Panc1 (cell line): ENCODE measurements at regions not wholly inside any gene's neighbourhood (a gene's known extent, or its start where the extent isn't known, plus 50 kb on each side); places are given as distances from the start of the nearest gene placed in this dataset.

Experiments used
- ATAC-seq: fragments of 200-7000 bp; cut with Tn5 transposase; 2 replicates; pipeline ENCODE4 v1.9.1; 2020; ENCODE audit warnings: mild to moderate bottlenecking, moderate library complexity
- BruUV-seq: library from RNA; stranded (reverse); fragments of 400-500 nt; replicated peaks from 2 replicates; lab custom pipeline; 2021; lab: Mats Ljungman, UMichigan
- CTCF ChIA-PET: fragments of 300-600 bp; sonication (Branson Sonifier 250); formaldehyde crosslinking; loops from one replicate; lab custom pipeline; 2022; ENCODE audit warnings: antibody characterized with exemption; lab: Charles Lee
- POLR2A ChIA-PET: fragments of 300-600 bp; sonication (Branson Sonifier 250); formaldehyde crosslinking; loops from one replicate; lab custom pipeline; 2022; ENCODE audit warnings: antibody characterized with exemption; lab: Charles Lee
- DNase-seq: peaks from one replicate; pipeline ENCODE4 v3.0.0-alpha.2; 2010; ENCODE audit warnings: low read depth, low spot score
- H3K27ac ChIP-seq: 2 replicates; pipeline ENCODE4 v1.5.1; 2011; ENCODE audit warnings: mild to moderate bottlenecking, low read length, inconsistent platforms
- H3K27me3 ChIP-seq: fragments of 200-500 bp; sonication (Bioruptor generic); 2 replicates; pipeline ENCODE4 v1.6.0; 2014; ENCODE audit warnings: low read length, inconsistent platforms; ENCODE audit not compliant: control insufficient read depth, insufficient read depth
- H3K36me3 ChIP-seq: fragments of 200-500 bp; sonication (Bioruptor generic); 2 replicates; pipeline ENCODE4 v1.5.1; 2014; ENCODE audit warnings: inconsistent platforms, mild to moderate bottlenecking, low read length, moderate library complexity; ENCODE audit not compliant: control insufficient read depth, insufficient read depth
- H3K4me1 ChIP-seq: 2 replicates; pipeline ENCODE4 v1.5.1; 2011; ENCODE audit warnings: inconsistent platforms, mild to moderate bottlenecking, low read length, moderate library complexity; ENCODE audit not compliant: control insufficient read depth, insufficient read depth
- H3K4me3 ChIP-seq, 2 experiments: 2 replicates each; pipeline ENCODE4 v1.5.1; 2011 to 2012; ENCODE audit warnings: low read depth in 2 of 2, low read length in 2 of 2, mild to moderate bottlenecking in 2 of 2, inconsistent platforms in 1 of 2, moderate library complexity in 1 of 2
- H3K9me3 ChIP-seq: fragments of 200-500 bp; sonication (Bioruptor generic); 2 replicates; pipeline ENCODE4 v1.5.1; 2014; ENCODE audit warnings: low read depth, mild to moderate bottlenecking, inconsistent platforms, low read length, moderate library complexity; ENCODE audit not compliant: control insufficient read depth, insufficient read depth
- POLR2AphosphoS5 ChIP-seq: IDR thresholded peaks from 2 replicates; pipeline ENCODE4 v1.6.1; 2012; ENCODE audit warnings: mild to moderate bottlenecking, low read depth, low read length, moderate library complexity
- REST ChIP-seq, 2 experiments: IDR thresholded peaks; 2 replicates each; pipeline ENCODE4 v1.6.1; 2011 to 2012; ENCODE audit warnings: low read depth in 2 of 2, control low read depth in 1 of 2, low read length in 1 of 2, mild to moderate bottlenecking in 1 of 2, moderate library complexity in 1 of 2; ENCODE audit not compliant: insufficient read depth in 1 of 2
- SIN3A ChIP-seq: IDR thresholded peaks from 2 replicates; pipeline ENCODE4 v1.6.1; 2012; ENCODE audit warnings: low read depth, mild to moderate bottlenecking, low read length, moderate library complexity, borderline replicate concordance; ENCODE audit not compliant: insufficient read depth
- TCF7L2 ChIP-seq: IDR thresholded peaks from 2 replicates; pipeline ENCODE4 v1.6.1; 2011; ENCODE audit warnings: mild to moderate bottlenecking, low read depth, low read length, inconsistent platforms
- in situ Hi-C: cut with HindIII; loops from 2 replicates; pipeline ENCODE4 v1.10.0; 2016; ENCODE audit warnings: low sequenced_read_pairs, low pct_unique_long_range_greater_than_20kb
- intact Hi-C: fragments of 100-400 bp; cut with micrococcal nuclease; formaldehyde crosslinking; loops from one replicate; pipeline ENCODE4 v1.10.0; 2022; ENCODE audit not compliant: unreplicated experiment
- TF ChIP-seq, protein P1 (sequence below): fragments of 450-650 bp; IDR thresholded peaks from 2 replicates; pipeline ENCODE4 v1.5.1; 2017; ENCODE audit warnings: mild to moderate bottlenecking

DNA sequence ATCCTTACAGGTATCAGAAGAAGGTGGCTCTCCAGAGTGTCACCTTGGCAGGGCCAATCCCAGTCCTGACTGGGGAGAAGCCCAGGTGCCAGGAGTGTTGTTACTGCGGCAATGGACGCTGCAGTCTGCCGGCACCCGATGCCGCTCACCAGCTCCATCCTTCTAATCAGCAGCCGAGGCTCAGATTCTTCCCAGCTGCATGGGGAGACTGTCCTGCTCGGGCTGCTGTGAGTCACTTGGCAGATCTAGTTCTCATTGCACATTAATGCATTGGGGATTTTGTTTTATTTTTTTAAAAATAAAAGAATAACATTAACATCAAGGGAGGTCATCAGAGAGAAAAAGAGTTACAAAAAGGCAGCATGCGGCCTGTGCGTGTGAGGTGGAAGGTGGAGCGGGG lies 115.8 kb downstream of the MTX3 start:
- no peak for TF ChIP-seq TCF7L2
- TF ChIP-seq POLR2AphosphoS5 = no peak
- ATAC-seq (no peak), DNase-seq (no peak)
- intact Hi-C loops = no loop called here
- POLR2A ChIA-PET = no interaction called here
- CTCF ChIA-PET = no interaction called here
- Histone ChIP-seq H3K9me3 (no peaks in the 10 kb centered on the region), H3K36me3 (no peaks in the 10 kb centered on the region), H3K27ac (no peak overlapping the region), H3K4me3 (no peak overlapping the region), H3K27me3 (peaks cover 9% of the 10 kb centered on the region), H3K4me1 (no peaks in the 10 kb centered on the region)
- in situ Hi-C loops = no loop called here
- no TSS peak for BruUV-seq

- BruUV-seq = no TSS peak
- ChIA-PET POLR2A (no interaction called here), CTCF (no interaction called here)
- Histone ChIP-seq H3K4me3 (no peak overlapping the region), H3K27ac (no peak overlapping the region), H3K4me1 (no peaks in the 10 kb centered on the region), H3K9me3 (no peaks in the 10 kb centered on the region), H3K27me3 (peaks cover 11% of the 10 kb centered on the region), H3K36me3 (no peaks in the 10 kb centered on the region)
- in situ Hi-C loops = no loop called here
- intact Hi-C loops = no loop called here
- ATAC-seq (no peak), DNase-seq (no peak)
- TF ChIP-seq REST (IDR thresholded peaks at IDR 0.05; ENCODE audit: insufficient read depth in 1 of 2, low read depth in 2 of 2, low read length in 1 of 2) (no peak), POLR2AphosphoS5 (no peak), TCF7L2 (no peak), SIN3A (no peak)
- TF ChIP-seq, protein P1, sequence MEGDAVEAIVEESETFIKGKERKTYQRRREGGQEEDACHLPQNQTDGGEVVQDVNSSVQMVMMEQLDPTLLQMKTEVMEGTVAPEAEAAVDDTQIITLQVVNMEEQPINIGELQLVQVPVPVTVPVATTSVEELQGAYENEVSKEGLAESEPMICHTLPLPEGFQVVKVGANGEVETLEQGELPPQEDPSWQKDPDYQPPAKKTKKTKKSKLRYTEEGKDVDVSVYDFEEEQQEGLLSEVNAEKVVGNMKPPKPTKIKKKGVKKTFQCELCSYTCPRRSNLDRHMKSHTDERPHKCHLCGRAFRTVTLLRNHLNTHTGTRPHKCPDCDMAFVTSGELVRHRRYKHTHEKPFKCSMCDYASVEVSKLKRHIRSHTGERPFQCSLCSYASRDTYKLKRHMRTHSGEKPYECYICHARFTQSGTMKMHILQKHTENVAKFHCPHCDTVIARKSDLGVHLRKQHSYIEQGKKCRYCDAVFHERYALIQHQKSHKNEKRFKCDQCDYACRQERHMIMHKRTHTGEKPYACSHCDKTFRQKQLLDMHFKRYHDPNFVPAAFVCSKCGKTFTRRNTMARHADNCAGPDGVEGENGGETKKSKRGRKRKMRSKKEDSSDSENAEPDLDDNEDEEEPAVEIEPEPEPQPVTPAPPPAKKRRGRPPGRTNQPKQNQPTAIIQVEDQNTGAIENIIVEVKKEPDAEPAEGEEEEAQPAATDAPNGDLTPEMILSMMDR = no peak
These were observed 117.9 kb downstream of the MTX3 start for GRCh38 chr5:79873187-79873586.

DNA sequence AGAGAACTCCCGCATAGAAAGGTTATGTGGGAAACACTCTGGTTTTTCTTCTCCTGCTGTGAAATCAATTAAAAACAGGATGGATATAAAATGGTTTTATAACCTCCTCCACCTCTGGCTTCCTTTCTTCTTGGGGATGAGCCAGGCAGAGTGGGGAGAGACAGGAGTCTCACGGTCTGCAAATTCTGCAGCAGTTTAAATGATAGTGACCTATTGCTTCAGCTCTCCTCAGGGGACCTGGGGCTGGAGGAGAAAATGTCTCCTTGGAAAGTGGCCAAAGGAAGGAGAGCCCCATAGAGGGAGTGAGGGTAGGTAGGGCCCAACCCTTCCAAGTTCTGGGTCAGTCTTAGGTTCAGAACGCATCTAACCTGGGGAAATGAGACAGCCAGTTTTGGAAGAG lies 118.8 kb downstream of the MTX3 start:
- no TSS peak for BruUV-seq
- Histone ChIP-seq H3K27ac (no peak overlapping the region), H3K9me3 (no peaks in the 10 kb centered on the region), H3K27me3 (peaks cover 11% of the 10 kb centered on the region), H3K36me3 (no peaks in the 10 kb centered on the region), H3K4me1 (no peaks in the 10 kb centered on the region), H3K4me3 (no peak overlapping the region)
- in situ Hi-C loops = no loop called here
- ChIA-PET CTCF (no interaction called here), POLR2A (no interaction called here)
- TF ChIP-seq TCF7L2 (no peak), POLR2AphosphoS5 (no peak), SIN3A (no peak), REST (IDR thresholded peaks at IDR 0.05; ENCODE audit: insufficient read depth in 1 of 2, low read depth in 2 of 2, low read length in 1 of 2) (no peak)
- TF ChIP-seq, protein P1 = no peak
- ATAC-seq (no peak), DNase-seq (no peak)
- intact Hi-C loops = no loop called here
